CD14-positive monocyte (primary cell): ENCODE measurements at regions not wholly inside any gene's neighbourhood (a gene's known extent, or its start where the extent isn't known, plus 50 kb on each side); places are given as distances from the start of the nearest gene placed in this dataset.

Experiments used
- DNase-seq, 3 donors: peaks; one replicate each; pipeline ENCODE4 v3.0.0-alpha.2; 2011 to 2022
- H2AFZ ChIP-seq: 2 replicates; pipeline ENCODE4 v1.6.0; 2012; ENCODE audit warnings: mild to moderate bottlenecking, low read depth, low read length, inconsistent platforms; ENCODE audit not compliant: insufficient read depth, poor library complexity, severe bottlenecking
- H3K27ac ChIP-seq, 2 donors: 1 replicate in 1 of 2; 2 replicates in 1 of 2; pipeline ENCODE4 v1.5.1; 2012 to 2013; ENCODE audit warnings: low read length in 2 of 2, control low read depth in 1 of 2, inconsistent platforms in 1 of 2, low read depth in 1 of 2, mild to moderate bottlenecking in 1 of 2
- H3K27me3 ChIP-seq, 2 donors: one replicate each; pipeline versions ENCODE4 v1.6.0 to v1.6.1; 2011 to 2013; ENCODE audit warnings: low read length in 2 of 2; ENCODE audit not compliant: control insufficient read depth in 2 of 2, insufficient read depth in 2 of 2
- H3K36me3 ChIP-seq, 2 donors: replicated peaks in 1 of 2; 1 replicate in 1 of 2; 2 replicates in 1 of 2; pipeline versions ENCODE4 v1.5.1 to v1.6.1; 2012 to 2013; ENCODE audit warnings: low read length in 2 of 2, control low read depth in 1 of 2, inconsistent platforms in 1 of 2, mild to moderate bottlenecking in 1 of 2; ENCODE audit not compliant: insufficient read depth in 2 of 2, control insufficient read depth in 1 of 2
- H3K4me1 ChIP-seq, 2 donors: 1 replicate in 1 of 2; 2 replicates in 1 of 2; pipeline versions ENCODE4 v1.5.1 to v1.6.1; 2012 to 2013; ENCODE audit warnings: low read length in 2 of 2, control low read depth in 1 of 2, inconsistent platforms in 1 of 2, mild to moderate bottlenecking in 1 of 2, moderate library complexity in 1 of 2; ENCODE audit not compliant: insufficient read depth in 2 of 2, control insufficient read depth in 1 of 2
- H3K4me2 ChIP-seq: replicated peaks from 2 replicates; pipeline ENCODE3; 2012; ENCODE audit warnings: low read length, moderate library complexity, mild to moderate bottlenecking; ENCODE audit not compliant: poor library complexity, severe bottlenecking; ENCODE audit errors: extremely low read depth
- H3K4me3 ChIP-seq, 3 experiments: fragments of 200-600 bp in 1 of 3; sonication (generic) in 1 of 3; replicated peaks in 1 of 3; 1 replicate in 2 of 3; 2 replicates in 1 of 3; pipeline ENCODE4 v1.5.1; 2011 to 2013; ENCODE audit warnings: low read length in 3 of 3, mild to moderate bottlenecking in 3 of 3, control low read depth in 2 of 3, low read depth in 2 of 3, inconsistent platforms in 1 of 3, moderate library complexity in 1 of 3
- H3K79me2 ChIP-seq: 2 replicates; pipeline ENCODE4 v1.6.0; 2012; ENCODE audit warnings: mild to moderate bottlenecking, control low read depth, inconsistent platforms, low read length, moderate library complexity; ENCODE audit not compliant: insufficient read depth
- H3K9ac ChIP-seq: 2 replicates; pipeline ENCODE4 v1.6.0; 2017; ENCODE audit warnings: low read length, mild to moderate bottlenecking; ENCODE audit not compliant: insufficient read depth, poor library complexity, severe bottlenecking
- H3K9me3 ChIP-seq, 2 donors: replicated peaks in 1 of 2; 1 replicate in 1 of 2; 2 replicates in 1 of 2; pipeline versions ENCODE4 v1.5.1 to v1.6.1; 2012 to 2013; ENCODE audit warnings: low read length in 2 of 2, control low read depth in 1 of 2; ENCODE audit not compliant: control insufficient read depth in 1 of 2, insufficient read depth in 1 of 2
- H4K20me1 ChIP-seq: 2 replicates; pipeline ENCODE4 v1.6.0; 2012; ENCODE audit warnings: mild to moderate bottlenecking, low read length, control low read depth, moderate library complexity; ENCODE audit not compliant: insufficient read depth
- H3K27ac Mint-ChIP-seq, 7 donors: one replicate each; pipeline ENCODE4 v1.8.0; 2020; ENCODE audit warnings: mild to moderate bottlenecking in 7 of 7, mixed read lengths in 7 of 7, moderate library complexity in 6 of 7, inconsistent platforms in 2 of 7
- H3K27me3 Mint-ChIP-seq, 3 donors: one replicate each; pipeline ENCODE4 v1.8.0; 2021 to 2022; ENCODE audit warnings: low read depth in 3 of 3, mild to moderate bottlenecking in 3 of 3, mixed read lengths in 3 of 3, moderate library complexity in 3 of 3, inconsistent platforms in 1 of 3
- H3K36me3 Mint-ChIP-seq, 2 donors: one replicate each; pipeline ENCODE4 v1.8.0; 2020; ENCODE audit warnings: mixed read lengths in 2 of 2, inconsistent platforms in 1 of 2, mild to moderate bottlenecking in 1 of 2
- H3K4me1 Mint-ChIP-seq: one replicate; pipeline ENCODE4 v1.8.0; 2020; ENCODE audit warnings: mild to moderate bottlenecking, mixed read lengths
- H3K4me3 Mint-ChIP-seq, 2 donors: one replicate each; pipeline ENCODE4 v1.8.0; 2020; ENCODE audit warnings: mild to moderate bottlenecking in 2 of 2, mixed read lengths in 2 of 2, moderate library complexity in 1 of 2
- H3K9me3 Mint-ChIP-seq, 7 donors: one replicate each; pipeline ENCODE4 v1.8.0; 2020 to 2022; ENCODE audit warnings: mixed read lengths in 7 of 7, mild to moderate bottlenecking in 6 of 7, moderate library complexity in 6 of 7, inconsistent platforms in 2 of 7
- CTCF ChIP-seq: fragments of 200-600 bp; IDR thresholded peaks from one replicate; pipeline ENCODE4 v1.8.0; 2022; ENCODE audit warnings: antibody characterized with exemption, mild to moderate bottlenecking
- WGBS: methylation state at CpG from one replicate; pipeline ENCODE4 v1.1.5; 2013; ENCODE audit warnings: missing lambda C conversion rate; ENCODE audit not compliant: insufficient coverage; 5-methylcytosine and 5-hydroxymethylcytosine counted together
- intact Hi-C, 2 donors: fragments of 100-400 bp; cut with micrococcal nuclease; formaldehyde crosslinking; loops; one replicate each; pipeline versions ENCODE4 v1.15.0 to v1.15.1; 2023

- H3K4me1 ChIP-seq = no peaks in the 10 kb centered on the region
- Mint-ChIP-seq H3K4me3 (no peak overlapping the region), H3K36me3 (peaks cover 11 to 26% of the 10 kb centered on the region in 2 donors), H3K9me3 (peaks cover 0 to 2% (median 0%) of the 10 kb centered on the region in 7 donors), H3K4me1 (no peaks in the 10 kb centered on the region), H3K27ac (no peak overlapping the region), H3K27me3 (peaks cover 0 to 4% (median 0%) of the 10 kb centered on the region in 3 donors)
- no peak overlapping the region for H3K4me3 ChIP-seq
- no peak overlapping the region for H2AFZ ChIP-seq
- no peak overlapping the region for H3K4me2 ChIP-seq
- TF ChIP-seq CTCF = no peak
- no peak for DNase-seq
- H3K9me3 ChIP-seq = no peaks in the 10 kb centered on the region
- peaks cover 72% of the 10 kb centered on the region for H3K79me2 ChIP-seq
- peaks cover 8 to 21% of the 10 kb centered on the region in 2 donors for H3K36me3 ChIP-seq
- peaks cover 97% of the 10 kb centered on the region for H4K20me1 ChIP-seq
- H3K9ac ChIP-seq = no peak overlapping the region
- intact Hi-C loops = no loop called here
- 96% methylated on average over 16 of the region's 16 CpGs for WGBS
- no peaks in the 10 kb centered on the region for H3K27me3 ChIP-seq
- H3K27ac ChIP-seq = no peak overlapping the region
Observed at GRCh38 chr22:49643466-49643865, 184.2 kb downstream of the BRD1 start.

- H3K4me1 ChIP-seq = no peaks in the 10 kb centered on the region
- peaks cover 97% of the 10 kb centered on the region for H4K20me1 ChIP-seq
- 96% methylated on average over 8 of the region's 8 CpGs for WGBS
Observed at GRCh38 chr22:49642741-49643140, 184.9 kb downstream of the BRD1 start.

More at GRCh38 chr22:49642741-49643140, 184.9 kb downstream of the BRD1 start:
- no peak overlapping the region for H2AFZ ChIP-seq
- H3K36me3 ChIP-seq = peaks cover 11 to 27% of the 10 kb centered on the region in 2 donors
- peaks cover 69% of the 10 kb centered on the region for H3K79me2 ChIP-seq
- H3K27ac ChIP-seq = no peak overlapping the region
- no peak for DNase-seq
- H3K9me3 ChIP-seq = no peaks in the 10 kb centered on the region
- Mint-ChIP-seq H3K27me3 (peaks cover 0 to 4% (median 0%) of the 10 kb centered on the region in 3 donors), H3K36me3 (peaks cover 16 to 34% of the 10 kb centered on the region in 2 donors), H3K9me3 (peaks cover 0 to 2% (median 0%) of the 10 kb centered on the region in 7 donors), H3K4me3 (no peak overlapping the region), H3K4me1 (no peaks in the 10 kb centered on the region), H3K27ac (no peak overlapping the region)
- H3K4me2 ChIP-seq = no peak overlapping the region
- no peaks in the 10 kb centered on the region for H3K27me3 ChIP-seq
- no peak overlapping the region for H3K9ac ChIP-seq
- H3K4me3 ChIP-seq = no peak overlapping the region
- intact Hi-C loops = no loop called here
- no peak for TF ChIP-seq CTCF
